Keratinocyte (primary cell): ENCODE measurements at regions not wholly inside any gene's neighbourhood (a gene's known extent, or its start where the extent isn't known, plus 50 kb on each side); places are given as distances from the start of the nearest gene placed in this dataset.

Experiments used
- CTCF ChIP-seq, 3 experiments: IDR thresholded peaks in 1 of 3; conservative IDR thresholded peaks in 1 of 3; optimal IDR thresholded peaks in 1 of 3; 2 replicates in 2 of 3; 3 replicates in 1 of 3; pipeline versions ENCODE3 to v1.5.1; 2011; ENCODE audit warnings: low read length in 3 of 3, mild to moderate bottlenecking in 3 of 3, moderate library complexity in 2 of 3, control low read depth in 1 of 3, inconsistent platforms in 1 of 3; ENCODE audit not compliant: insufficient read depth in 2 of 3; ENCODE audit errors: extremely low read depth in 1 of 3
- EZH2 ChIP-seq: IDR thresholded peaks from one replicate; pipeline ENCODE4 v1.6.1; 2012; ENCODE audit warnings: inconsistent platforms, mild to moderate bottlenecking, low read length, moderate library complexity

DNA sequence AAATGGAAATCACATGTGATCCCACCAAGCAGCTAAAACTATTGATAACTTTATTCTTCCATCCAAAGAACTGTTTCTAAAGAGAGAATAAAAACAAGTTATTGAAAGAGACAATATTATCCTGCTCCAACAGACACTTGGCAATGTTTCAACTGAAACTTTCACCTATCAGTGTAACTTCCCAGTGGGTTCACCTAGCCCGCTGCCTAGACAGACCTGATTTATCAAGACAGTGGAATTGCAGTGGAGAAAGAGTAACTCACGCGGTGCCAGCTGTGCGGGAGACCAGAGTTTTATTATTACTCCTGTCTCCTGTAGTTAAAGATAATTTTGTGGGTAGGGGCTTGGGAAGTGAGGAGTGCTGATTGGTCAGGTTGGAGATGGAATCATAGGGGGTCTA lies 199.8 kb downstream of the AHR start:
- TF ChIP-seq CTCF (optimal IDR thresholded peaks at IDR 0.05 in 1 of 3, IDR thresholded peaks at IDR 0.05 in 1 of 3, conservative IDR thresholded peaks at IDR 0.05 in 1 of 3; ENCODE audit: extremely low read depth in 1 of 3, insufficient read depth in 2 of 3, low read length in 3 of 3) (no peak), EZH2 (no peak)
